NCI-H2107 (cell line): ENCODE measurements at regions not wholly inside any gene's neighbourhood (a gene's known extent, or its start where the extent isn't known, plus 50 kb on each side); places are given as distances from the start of the nearest gene placed in this dataset.
"Not testable (repeated sequence)": the region's sequence is repeated elsewhere in the genome, so short reads cannot be mapped to it uniquely, and the experiment has no call there.

Experiments used
- DNase-seq: peaks from one replicate; lab custom pipeline; 2025; lab: John Stamatoyannopoulos, UW

GRCh38 chr13:72585254-72585653, 142.2 kb downstream of the MZT1 start:
- DNase-seq, result no peak

- no peak for DNase-seq
Measured at GRCh38 chr13:72571191-72571590, 156.2 kb downstream of the MZT1 start.

- no peak for DNase-seq
Measured at GRCh38 chr13:72570019-72570418, 157.4 kb downstream of the MZT1 start.

GRCh38 chr13:72567566-72567965, 159.9 kb downstream of the MZT1 start:
- DNase-seq, result no peak

GRCh38 chr13:72566526-72566925, 160.9 kb downstream of the MZT1 start:
- DNase-seq, result no peak

GRCh38 chr13:72565893-72566292, 161.5 kb downstream of the MZT1 start:
- no peak for DNase-seq

GRCh38 chr13:72562686-72563085, 164.7 kb downstream of the MZT1 start:
- DNase-seq, result no peak

- no peak for DNase-seq
Measured at GRCh38 chr13:72561791-72562190, 165.6 kb downstream of the MZT1 start.

GRCh38 chr13:72559716-72560115, 167.7 kb downstream of the MZT1 start:
- DNase-seq, result no peak

GRCh38 chr13:72556945-72557344, 170.5 kb downstream of the MZT1 start:
- no peak for DNase-seq

GRCh38 chr13:72555601-72556000, 171.8 kb downstream of the MZT1 start:
- no peak for DNase-seq

GRCh38 chr13:72552731-72553130, 174.7 kb downstream of the MZT1 start:
- DNase-seq, result no peak

GRCh38 chr13:72545895-72546294, 181.5 kb downstream of the MZT1 start:
- not testable (repeated sequence) for DNase-seq

GRCh38 chr13:72545030-72545719, 182.3 kb downstream of the MZT1 start:
- DNase-seq, result no peak

GRCh38 chr13:72544042-72544441, 183.4 kb downstream of the MZT1 start:
- DNase-seq, result no peak

GRCh38 chr13:72542241-72542640, 185.2 kb downstream of the MZT1 start:
- no peak for DNase-seq

- DNase-seq, result no peak
Measured at GRCh38 chr13:72541674-72542073, 185.8 kb downstream of the MZT1 start.

GRCh38 chr13:72540881-72541280, 186.5 kb downstream of the MZT1 start:
- DNase-seq, result no peak

GRCh38 chr13:72539925-72540324, 187.5 kb downstream of the MZT1 start:
- DNase-seq, result no peak

GRCh38 chr13:72537782-72538181, 189.6 kb downstream of the MZT1 start:
- DNase-seq, result no peak

GRCh38 chr13:72537395-72537780, 190.0 kb downstream of the MZT1 start:
- no peak for DNase-seq

- no peak for DNase-seq
Measured at GRCh38 chr13:72536714-72537394, 190.6 kb downstream of the MZT1 start.

GRCh38 chr13:72534951-72535640, 192.3 kb downstream of the MZT1 start:
- no peak for DNase-seq
